ENCODE measurements at regions not wholly inside any gene's neighbourhood (a gene's known extent, or its start where the extent isn't known, plus 50 kb on each side); places are given as distances from the start of the nearest gene placed in this dataset.

DNA sequence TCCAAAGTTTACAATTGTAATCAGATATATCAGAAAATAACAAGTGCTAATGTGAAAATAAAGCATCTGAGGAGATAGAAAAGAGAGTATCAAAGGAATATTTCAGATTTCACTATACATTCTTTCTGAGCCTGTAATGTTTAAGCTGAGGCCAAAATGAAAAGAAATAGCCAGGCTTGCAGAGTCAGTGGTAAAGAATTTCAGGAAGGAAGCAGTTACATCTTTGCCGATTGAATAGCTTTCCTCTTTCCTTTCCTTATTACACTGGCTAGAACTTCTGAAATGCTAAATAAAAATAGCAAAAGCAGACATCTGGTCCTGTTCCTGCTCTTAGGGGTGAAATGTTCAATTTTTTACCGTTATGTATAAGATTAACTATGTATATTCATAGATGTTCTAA lies 1441.6 kb upstream of the PCDH7 start:
- TF ChIP-seq EP300 (IDR thresholded peaks at IDR 0.05) (no peak), CBX2 (IDR thresholded peaks at IDR 0.05; ENCODE audit: borderline replicate concordance, low read depth) (no peak), SREBF2 (IDR thresholded peaks at IDR 0.05) (no peak), CEBPB (IDR thresholded peaks at IDR 0.05) (no peak), POLR2A (IDR thresholded peaks at IDR 0.05; ENCODE audit: low read length) (no peak), KDM5A (IDR thresholded peaks at IDR 0.05) (no peak), ZSCAN20 (CRISPR knock-in tag; IDR thresholded peaks at IDR 0.05) (no peak), RFX5 (IDR thresholded peaks at IDR 0.05) (no peak), RCOR1 (IDR thresholded peaks at IDR 0.05; ENCODE audit: low read depth, low read length) (no peak)
- TF ChIP-seq, protein P1, sequence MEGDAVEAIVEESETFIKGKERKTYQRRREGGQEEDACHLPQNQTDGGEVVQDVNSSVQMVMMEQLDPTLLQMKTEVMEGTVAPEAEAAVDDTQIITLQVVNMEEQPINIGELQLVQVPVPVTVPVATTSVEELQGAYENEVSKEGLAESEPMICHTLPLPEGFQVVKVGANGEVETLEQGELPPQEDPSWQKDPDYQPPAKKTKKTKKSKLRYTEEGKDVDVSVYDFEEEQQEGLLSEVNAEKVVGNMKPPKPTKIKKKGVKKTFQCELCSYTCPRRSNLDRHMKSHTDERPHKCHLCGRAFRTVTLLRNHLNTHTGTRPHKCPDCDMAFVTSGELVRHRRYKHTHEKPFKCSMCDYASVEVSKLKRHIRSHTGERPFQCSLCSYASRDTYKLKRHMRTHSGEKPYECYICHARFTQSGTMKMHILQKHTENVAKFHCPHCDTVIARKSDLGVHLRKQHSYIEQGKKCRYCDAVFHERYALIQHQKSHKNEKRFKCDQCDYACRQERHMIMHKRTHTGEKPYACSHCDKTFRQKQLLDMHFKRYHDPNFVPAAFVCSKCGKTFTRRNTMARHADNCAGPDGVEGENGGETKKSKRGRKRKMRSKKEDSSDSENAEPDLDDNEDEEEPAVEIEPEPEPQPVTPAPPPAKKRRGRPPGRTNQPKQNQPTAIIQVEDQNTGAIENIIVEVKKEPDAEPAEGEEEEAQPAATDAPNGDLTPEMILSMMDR (IDR thresholded peaks at IDR 0.05), result no peak
- TF ChIP-seq, protein P2, sequence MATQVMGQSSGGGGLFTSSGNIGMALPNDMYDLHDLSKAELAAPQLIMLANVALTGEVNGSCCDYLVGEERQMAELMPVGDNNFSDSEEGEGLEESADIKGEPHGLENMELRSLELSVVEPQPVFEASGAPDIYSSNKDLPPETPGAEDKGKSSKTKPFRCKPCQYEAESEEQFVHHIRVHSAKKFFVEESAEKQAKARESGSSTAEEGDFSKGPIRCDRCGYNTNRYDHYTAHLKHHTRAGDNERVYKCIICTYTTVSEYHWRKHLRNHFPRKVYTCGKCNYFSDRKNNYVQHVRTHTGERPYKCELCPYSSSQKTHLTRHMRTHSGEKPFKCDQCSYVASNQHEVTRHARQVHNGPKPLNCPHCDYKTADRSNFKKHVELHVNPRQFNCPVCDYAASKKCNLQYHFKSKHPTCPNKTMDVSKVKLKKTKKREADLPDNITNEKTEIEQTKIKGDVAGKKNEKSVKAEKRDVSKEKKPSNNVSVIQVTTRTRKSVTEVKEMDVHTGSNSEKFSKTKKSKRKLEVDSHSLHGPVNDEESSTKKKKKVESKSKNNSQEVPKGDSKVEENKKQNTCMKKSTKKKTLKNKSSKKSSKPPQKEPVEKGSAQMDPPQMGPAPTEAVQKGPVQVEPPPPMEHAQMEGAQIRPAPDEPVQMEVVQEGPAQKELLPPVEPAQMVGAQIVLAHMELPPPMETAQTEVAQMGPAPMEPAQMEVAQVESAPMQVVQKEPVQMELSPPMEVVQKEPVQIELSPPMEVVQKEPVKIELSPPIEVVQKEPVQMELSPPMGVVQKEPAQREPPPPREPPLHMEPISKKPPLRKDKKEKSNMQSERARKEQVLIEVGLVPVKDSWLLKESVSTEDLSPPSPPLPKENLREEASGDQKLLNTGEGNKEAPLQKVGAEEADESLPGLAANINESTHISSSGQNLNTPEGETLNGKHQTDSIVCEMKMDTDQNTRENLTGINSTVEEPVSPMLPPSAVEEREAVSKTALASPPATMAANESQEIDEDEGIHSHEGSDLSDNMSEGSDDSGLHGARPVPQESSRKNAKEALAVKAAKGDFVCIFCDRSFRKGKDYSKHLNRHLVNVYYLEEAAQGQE (IDR thresholded peaks at IDR 0.05), result no peak
- TF ChIP-seq, protein P3, sequence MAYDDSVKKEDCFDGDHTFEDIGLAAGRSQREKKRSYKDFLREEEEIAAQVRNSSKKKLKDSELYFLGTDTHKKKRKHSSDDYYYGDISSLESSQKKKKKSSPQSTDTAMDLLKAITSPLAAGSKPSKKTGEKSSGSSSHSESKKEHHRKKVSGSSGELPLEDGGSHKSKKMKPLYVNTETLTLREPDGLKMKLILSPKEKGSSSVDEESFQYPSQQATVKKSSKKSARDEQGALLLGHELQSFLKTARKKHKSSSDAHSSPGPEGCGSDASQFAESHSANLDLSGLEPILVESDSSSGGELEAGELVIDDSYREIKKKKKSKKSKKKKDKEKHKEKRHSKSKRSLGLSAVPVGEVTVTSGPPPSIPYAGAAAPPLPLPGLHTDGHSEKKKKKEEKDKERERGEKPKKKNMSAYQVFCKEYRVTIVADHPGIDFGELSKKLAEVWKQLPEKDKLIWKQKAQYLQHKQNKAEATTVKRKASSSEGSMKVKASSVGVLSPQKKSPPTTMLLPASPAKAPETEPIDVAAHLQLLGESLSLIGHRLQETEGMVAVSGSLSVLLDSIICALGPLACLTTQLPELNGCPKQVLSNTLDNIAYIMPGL (CRISPR knock-in tag; IDR thresholded peaks at IDR 0.05; ENCODE audit: borderline replicate concordance), result no peak
